ENCODE measurements at regions not wholly inside any gene's neighbourhood (a gene's known extent, or its start where the extent isn't known, plus 50 kb on each side); places are given as distances from the start of the nearest gene placed in this dataset.

DNA sequence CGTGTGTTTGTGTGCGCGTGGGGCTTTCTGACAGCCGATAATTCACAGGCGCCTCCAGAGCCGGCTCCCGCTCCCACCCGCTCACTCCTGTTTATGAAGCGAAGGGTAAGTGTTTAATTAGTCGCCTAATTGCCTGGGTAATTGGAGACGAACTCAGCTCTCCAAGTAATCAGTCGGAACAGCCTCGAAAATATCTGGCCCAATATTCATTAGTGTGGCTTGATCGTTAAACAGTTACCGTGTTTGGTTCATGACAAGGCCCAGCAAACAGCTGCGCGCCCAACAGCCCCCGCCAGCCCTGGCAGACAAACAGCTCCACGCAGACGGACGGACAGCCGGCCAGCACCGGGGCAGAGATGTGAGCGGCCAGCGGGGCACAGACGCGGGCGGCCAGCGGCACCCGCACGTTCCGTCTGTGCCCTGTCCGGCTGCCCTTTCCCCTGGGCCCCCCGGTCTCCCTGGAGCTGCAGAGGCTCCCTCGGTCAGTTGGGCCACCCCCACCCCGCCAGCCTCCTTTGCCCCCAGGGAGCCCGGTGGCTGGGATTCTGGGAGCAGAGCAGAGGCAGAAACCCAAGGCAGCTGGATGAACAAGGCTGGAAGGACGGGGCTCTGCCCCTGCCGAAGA is 98.2 kb downstream of the UNCX start:
- ATAC-seq (no peak), DNase-seq (peak in 1 of 4 donors; percentile 71)
- Histone ChIP-seq H3K36me3 (no peaks in the 10 kb centered on the region), H3K4me3 (no peak overlapping the region), H3K4me1 (no peaks in the 10 kb centered on the region), H3K27ac (no peak overlapping the region), H3K27me3 (peaks cover 4 to 65% of the 10 kb centered on the region in 2 donors), H3K9me3 (peaks cover 0 to 7% of the 10 kb centered on the region in 2 donors)
- TF ChIP-seq, protein P1, sequence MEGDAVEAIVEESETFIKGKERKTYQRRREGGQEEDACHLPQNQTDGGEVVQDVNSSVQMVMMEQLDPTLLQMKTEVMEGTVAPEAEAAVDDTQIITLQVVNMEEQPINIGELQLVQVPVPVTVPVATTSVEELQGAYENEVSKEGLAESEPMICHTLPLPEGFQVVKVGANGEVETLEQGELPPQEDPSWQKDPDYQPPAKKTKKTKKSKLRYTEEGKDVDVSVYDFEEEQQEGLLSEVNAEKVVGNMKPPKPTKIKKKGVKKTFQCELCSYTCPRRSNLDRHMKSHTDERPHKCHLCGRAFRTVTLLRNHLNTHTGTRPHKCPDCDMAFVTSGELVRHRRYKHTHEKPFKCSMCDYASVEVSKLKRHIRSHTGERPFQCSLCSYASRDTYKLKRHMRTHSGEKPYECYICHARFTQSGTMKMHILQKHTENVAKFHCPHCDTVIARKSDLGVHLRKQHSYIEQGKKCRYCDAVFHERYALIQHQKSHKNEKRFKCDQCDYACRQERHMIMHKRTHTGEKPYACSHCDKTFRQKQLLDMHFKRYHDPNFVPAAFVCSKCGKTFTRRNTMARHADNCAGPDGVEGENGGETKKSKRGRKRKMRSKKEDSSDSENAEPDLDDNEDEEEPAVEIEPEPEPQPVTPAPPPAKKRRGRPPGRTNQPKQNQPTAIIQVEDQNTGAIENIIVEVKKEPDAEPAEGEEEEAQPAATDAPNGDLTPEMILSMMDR (IDR thresholded peaks at IDR 0.05) = no peak
- intact Hi-C loops (cut with DNase I) = no loop called here

DNA sequence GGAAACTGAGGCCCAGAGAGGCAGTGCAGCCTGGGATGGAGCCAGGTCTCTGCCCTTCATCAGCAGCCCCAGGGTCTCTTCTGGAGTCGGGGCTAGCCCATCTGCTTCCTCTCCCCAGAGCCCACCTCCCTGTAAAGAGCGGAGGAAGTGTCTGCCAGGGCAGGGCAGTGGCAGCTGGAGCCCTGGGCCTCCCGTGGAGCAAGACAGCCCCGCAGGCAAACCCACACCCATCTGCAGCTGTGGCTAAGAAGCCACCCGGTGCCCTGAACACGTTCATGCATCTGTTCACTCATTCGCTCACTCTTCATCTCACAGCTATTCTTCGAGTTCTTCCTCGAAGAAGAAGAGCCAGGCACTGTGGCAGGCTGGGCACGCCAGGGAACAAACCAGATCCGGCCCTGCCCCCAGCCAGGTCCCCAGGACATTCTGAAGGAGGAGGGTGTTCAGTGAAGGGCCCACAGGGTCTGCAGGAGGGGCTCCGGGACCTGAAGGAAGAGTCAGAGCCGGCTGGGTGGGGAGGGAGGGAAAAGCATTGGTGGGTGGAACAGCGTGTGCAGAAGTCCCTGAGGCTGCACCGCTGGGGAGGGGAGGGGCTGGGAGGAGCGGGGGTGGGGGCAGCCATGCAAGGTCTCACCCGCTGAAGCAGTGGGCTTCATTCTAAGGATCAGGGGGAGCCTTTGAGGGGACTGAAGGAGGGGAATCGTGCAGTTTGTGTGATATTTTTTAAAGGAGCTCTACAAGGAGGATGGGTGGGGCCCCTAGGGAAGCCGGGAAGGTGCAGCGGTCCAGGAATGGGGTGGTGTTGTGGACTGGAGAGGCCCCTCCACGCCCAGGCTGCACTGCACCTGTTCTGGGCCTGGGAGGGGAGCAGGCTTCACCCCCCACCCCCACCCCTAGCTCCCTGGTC is 99.1 kb downstream of the UNCX start:
- intact Hi-C loops (cut with DNase I) = no loop called here
- peaks cover 4 to 57% of the 10 kb centered on the region in 2 donors for H3K27me3 ChIP-seq
- no peak overlapping the region for H3K27ac ChIP-seq
- no peak overlapping the region for H3K4me3 ChIP-seq
- TF ChIP-seq, protein P1 (IDR thresholded peaks at IDR 0.05) = no peak
- no peaks in the 10 kb centered on the region for H3K36me3 ChIP-seq
- ATAC-seq (no peak), DNase-seq (no peak)
- H3K4me1 ChIP-seq = no peaks in the 10 kb centered on the region
- peaks cover 0 to 16% of the 10 kb centered on the region in 2 donors for H3K9me3 ChIP-seq

GRCh38 chr7:1336509-1336908 is 103.8 kb downstream of the UNCX start:
- TF ChIP-seq, protein P1 (IDR thresholded peaks at IDR 0.05) = no peak
- no peak overlapping the region for H3K4me3 ChIP-seq
- ATAC-seq (no peak), DNase-seq (no peak)
- no peaks in the 10 kb centered on the region for H3K4me1 ChIP-seq
- no peaks in the 10 kb centered on the region for H3K36me3 ChIP-seq
- H3K27me3 ChIP-seq = peaks cover 4 to 65% of the 10 kb centered on the region in 2 donors
- H3K27ac ChIP-seq = no peak overlapping the region
- peaks cover 0 to 22% of the 10 kb centered on the region in 2 donors for H3K9me3 ChIP-seq
- intact Hi-C loops (cut with DNase I) = no loop called here

DNA sequence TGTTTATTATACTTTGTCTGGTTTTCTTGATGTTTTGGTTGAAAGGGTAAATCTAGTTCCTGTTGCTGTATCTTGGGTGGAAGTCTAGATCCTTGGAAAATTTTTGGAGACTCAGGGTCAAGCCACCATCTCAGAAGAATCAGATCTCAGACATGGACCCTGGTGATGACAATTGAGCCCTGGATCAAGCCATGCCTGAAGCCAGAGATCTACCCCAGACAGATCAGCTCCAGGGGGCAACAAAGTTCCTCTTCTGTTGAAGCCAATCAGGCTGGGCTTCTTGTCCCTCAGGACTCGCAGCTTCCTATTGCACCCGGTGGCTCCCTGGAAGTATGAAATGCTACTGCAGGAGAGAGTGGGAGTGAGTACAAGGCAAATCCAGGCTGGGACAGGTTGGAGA is 106.9 kb downstream of the UNCX start:
- no peak for ATAC-seq
- no peak for DNase-seq
- Histone ChIP-seq H3K4me1 (no peaks in the 10 kb centered on the region), H3K27me3 (peaks cover 0 to 47% of the 10 kb centered on the region in 2 donors), H3K36me3 (no peaks in the 10 kb centered on the region), H3K4me3 (no peak overlapping the region), H3K27ac (no peak overlapping the region), H3K9me3 (peaks cover 0 to 22% of the 10 kb centered on the region in 2 donors)
- intact Hi-C loops (cut with DNase I) = no loop called here
- TF ChIP-seq, protein P1 (IDR thresholded peaks at IDR 0.05) = no peak

GRCh38 chr7:1340031-1340430 is 107.4 kb downstream of the UNCX start:
- Histone ChIP-seq H3K36me3 (no peaks in the 10 kb centered on the region), H3K27me3 (peaks cover 0 to 47% of the 10 kb centered on the region in 2 donors), H3K27ac (no peak overlapping the region), H3K4me3 (no peak overlapping the region), H3K4me1 (no peaks in the 10 kb centered on the region), H3K9me3 (peaks cover 0 to 22% of the 10 kb centered on the region in 2 donors)
- TF ChIP-seq, protein P1 (IDR thresholded peaks at IDR 0.05) = no peak
- ATAC-seq (no peak), DNase-seq (peak in 1 of 4 donors; percentile 28)
- intact Hi-C loops (cut with DNase I) = no loop called here
